HG03196 (cell line): ENCODE measurements at regions not wholly inside any gene's neighbourhood (a gene's known extent, or its start where the extent isn't known, plus 50 kb on each side); places are given as distances from the start of the nearest gene placed in this dataset.

Source experiments
- ATAC-seq: cut with Tn5 transposase; IDR thresholded peaks from one replicate; pipeline ENCODE4 v1.9.1; 2021; ENCODE audit not compliant: unreplicated experiment

DNA sequence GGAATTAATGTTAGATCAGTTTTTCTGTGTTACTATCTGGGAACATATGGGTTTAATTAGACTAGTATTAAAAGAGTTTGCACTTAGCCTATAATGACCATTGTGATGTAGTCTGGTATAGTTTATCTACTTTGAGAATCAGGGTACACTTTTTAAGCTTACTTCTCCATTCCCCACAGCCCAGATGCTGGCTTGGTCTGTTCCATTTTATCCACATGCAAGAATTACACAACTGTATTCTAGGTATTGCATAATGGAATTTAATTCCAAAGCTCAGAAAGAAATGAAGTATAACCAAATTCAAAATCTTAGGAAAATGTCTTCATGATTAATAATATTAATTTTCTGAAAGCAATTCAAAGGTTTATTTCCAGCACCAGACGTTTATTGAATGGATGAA is 122.2 kb upstream of the PDGFD start:
- ATAC-seq, result no peak

DNA sequence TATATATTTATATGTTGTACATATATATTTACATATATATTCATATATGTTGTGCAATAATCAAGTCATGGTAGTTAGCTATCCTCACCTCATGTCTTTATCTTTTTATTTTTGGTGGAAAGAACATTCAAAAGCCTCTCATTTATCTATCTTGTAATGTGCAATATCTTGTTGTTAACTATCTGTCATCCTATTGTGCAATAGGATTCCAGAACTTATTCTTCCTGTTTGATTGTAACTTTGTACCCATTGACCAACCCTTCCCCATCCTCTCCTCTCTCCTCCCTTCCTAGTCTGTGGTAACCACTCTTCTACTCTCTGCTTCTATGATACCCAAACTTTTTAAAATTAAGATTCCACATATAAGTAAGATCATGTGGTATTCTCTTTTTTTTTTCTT is 115.6 kb upstream of the PDGFD start:
- ATAC-seq, result no peak

DNA sequence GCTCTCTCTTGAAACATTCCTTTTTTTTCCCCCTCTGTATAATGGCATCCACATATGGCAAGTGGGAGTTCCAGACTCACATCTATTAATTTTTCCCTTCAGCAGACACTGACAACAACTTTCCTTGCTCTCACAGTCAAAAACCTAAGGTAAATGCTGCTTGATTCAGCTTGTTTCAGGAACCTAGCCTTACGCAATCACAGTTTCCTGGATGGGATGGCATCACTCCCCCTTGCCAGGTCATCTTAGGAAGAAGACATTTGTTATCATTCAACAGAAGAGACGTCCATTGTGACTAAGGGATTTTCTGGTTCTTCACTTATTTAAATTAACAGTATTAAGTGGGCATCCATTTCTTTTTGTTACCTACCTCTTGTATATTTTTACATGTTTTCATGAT is 112.0 kb upstream of the PDGFD start:
- no peak for ATAC-seq

DNA sequence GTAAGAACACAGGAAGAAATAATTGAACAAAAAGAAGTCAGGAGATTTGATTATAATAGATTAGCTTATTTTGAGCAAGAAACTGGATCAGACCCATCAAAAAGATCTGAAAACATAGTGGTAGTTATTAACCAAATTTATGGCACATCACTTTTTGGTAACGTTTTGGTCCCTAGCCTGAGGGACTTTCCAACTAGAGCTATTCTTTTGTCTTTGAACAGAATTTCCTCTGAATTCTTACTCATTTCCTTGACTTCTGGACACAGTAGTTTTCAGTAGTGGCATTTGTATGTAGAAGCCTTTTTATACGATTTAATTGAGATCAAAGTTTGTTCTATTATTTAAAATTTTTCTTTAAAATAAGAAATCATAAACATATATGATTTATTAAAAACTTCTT is 96.5 kb upstream of the PDGFD start:
- ATAC-seq, result no peak

DNA sequence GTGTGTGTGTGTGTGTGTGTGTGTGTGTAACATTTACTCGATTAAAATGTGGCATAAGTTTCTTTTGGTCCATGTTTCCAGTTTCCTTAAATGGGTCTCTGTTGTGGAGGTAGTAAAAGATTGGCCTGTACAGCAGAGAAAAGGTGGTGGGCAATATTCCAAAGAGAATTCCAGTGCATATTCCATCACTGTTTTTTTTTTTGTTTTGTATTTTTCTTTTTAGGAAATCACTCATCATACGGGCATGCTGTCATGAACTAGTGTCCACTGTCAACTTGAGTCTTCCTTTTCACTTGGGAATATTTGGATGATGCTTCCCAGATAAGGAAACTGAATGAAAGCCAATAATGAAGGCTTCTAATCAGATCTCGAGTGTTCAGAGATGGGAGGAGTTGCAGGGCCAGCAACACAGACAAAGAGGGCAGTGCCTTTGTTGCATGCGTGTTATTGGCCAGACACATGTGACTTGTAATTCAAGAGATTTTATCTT is 95.2 kb upstream of the PDGFD start:
- no peak for ATAC-seq

DNA sequence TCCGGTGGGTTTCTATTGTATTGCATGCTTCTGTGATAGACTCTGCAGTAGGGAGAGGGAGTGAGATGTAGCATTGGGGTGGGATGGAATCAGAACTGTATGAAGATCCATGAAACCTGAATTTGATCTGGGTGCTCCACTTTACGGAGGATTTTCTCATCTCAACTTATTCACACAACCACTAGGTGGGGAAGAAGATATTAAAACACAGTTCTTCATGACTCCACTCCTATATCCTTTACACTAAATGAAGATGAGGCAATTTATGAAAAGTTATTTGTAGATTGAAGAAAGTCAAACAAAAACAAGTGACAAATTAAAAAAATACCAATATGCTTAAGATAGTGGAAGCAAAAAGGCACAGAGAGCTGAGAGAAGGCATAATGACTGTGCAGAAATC is 92.6 kb upstream of the PDGFD start:
- ATAC-seq, result no peak

DNA sequence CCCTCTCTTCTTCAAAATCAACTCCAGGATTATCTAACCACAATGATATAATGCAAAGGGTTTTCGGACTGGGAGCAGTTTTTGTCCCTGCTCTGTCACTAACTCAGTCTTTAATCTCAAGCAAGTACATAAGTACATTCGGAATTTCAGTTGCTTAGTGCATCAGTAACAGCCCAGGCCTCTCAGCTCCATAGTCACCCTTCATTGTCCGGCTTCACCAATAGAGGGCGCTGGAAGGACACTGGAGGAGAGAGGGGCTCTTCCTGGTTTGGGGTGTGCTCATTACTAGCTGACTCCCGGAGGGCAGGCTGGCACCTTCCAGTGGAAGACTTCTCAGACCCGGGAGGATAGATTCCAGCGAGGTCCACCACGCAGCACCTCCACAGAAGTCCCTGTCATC is 90.4 kb upstream of the PDGFD start:
- ATAC-seq, result peak; percentile 65

DNA sequence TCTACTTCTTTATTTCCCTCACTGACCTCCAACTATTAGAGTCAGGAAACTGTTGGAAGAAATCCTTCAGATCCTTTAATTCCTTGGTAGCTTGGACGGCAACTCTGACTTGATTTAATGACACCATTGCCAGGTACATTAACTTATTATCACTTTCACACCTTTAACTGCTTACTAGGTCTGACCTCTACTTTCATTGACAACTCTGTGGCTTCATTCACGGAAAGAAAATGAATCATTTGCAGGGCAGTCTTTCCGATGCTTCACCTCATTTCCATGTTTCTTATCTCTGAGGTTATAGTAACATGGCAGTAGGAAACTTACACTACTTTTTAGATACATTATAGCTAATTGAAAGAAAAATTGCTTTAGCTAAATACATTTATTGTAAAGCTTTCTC is 82.6 kb upstream of the PDGFD start:
- no peak for ATAC-seq

DNA sequence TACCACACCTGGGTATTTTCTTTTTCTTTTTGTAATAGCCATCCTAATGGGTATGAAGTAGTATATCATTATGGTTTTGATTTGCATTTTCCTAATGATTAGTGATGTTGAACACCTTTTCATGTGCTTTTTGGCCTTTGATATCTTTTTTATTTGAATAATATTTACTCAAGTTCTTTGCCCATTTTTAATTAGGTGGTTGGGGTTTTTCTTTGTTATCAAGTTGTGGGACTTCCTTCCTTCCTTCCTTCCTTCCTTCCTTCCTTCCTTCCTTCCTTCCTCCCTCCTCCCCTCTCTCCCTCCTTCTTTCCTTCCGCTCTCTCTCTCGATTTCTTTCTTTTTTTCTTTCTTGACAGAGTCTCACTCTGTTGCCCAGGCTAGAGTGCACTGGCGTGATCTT is 75.0 kb upstream of the PDGFD start:
- ATAC-seq, result no peak

DNA sequence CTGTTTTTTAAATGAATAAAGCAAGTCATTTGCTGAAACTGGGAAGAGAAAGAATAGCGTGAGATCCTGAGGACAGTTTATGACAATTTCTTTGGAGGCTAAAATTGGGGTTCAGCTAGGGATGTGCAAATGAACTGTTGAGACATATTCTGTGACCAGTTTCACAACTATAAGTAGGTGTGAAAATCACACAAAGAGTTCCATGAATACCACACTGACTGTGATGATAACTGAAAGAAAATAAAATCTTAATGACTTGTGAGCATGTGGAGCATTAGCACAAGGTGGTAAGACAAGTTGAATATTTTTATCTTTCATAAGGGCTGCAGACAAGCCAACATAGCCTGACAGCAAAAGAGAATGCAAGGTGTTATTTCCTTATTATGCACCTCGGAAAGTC is 61.1 kb upstream of the PDGFD start:
- ATAC-seq, result no peak

DNA sequence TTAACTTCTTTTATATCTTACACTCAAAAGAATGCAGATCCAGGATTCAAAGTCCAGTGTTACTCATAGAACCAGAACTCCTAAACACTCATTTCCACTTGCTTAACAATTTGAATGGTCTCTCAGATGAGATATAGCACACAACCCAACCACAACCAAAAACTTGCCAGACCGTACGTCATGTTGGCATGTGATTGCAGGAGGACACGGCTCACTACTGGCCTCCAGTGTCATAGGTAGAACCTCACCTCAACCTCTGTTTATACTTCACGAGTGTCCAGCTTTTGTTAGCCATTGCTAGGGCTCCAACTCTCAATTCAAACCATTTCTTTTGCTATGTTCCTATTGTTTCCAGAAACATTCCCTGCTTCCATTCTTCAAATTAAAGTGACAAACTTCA is 58.5 kb upstream of the PDGFD start:
- ATAC-seq, result no peak

DNA sequence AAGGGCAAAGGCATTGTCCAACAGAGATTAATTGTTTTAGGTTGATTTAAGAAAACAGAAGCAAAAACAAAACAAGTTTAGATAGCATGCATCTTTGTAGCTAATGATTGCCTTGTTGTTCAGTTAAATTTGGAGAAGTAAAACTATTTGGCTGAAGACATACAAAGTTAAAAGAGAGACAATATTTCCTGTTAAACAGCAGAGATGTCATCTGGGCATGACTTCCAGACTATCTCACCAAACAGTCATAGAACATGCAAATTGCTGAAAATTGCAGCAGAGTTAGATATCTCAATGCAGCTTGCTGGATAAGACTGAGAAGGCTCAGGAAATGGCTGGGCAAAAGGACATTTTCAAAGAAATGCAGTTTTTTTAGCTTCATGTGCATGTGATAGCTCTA is 57.5 kb upstream of the PDGFD start:
- ATAC-seq, result no peak

DNA sequence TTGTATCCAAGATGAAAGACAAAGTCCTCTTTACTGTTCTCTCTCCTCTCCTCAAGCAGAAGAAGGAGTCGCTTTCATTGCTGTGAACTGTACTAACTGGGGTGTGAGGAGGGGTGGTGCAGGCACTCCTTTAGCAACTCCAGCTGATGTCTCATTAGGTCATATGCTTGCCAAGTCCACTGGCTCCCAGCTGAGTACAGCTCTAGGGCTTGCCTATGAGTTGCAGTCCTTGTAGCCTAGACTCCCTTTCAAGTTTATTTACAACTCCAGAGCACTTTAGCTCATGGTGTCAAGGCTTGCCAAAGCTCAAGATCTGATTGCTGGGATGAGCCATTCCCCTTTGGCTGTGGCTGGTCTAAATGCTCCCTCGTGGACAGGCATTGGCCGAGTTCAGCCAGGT is 55.1 kb upstream of the PDGFD start:
- no peak for ATAC-seq

DNA sequence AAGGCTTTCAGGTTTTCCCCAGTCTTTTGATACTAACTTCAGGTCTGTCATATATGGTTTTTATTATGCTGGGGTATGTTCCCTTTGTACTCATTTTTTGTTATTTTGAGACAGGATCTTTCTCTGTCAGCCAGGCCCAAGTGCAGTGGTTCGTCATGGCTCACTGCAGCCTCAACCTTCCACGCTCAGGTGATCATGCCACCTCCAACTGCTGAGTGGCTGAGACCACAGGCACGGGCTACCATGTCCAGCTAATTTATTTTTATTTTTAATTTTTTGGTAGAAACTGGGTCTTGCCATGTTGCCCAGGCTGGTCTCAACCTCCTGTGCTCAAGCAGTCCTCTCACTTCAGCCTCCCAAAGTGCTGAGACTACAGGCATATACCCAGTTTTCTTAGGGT is 50.6 kb upstream of the PDGFD start:
- ATAC-seq, result no peak
